NCI-H1105 treated with DMSO at 0.1 percent for 48 hours (cell line): ENCODE measurements at regions not wholly inside any gene's neighbourhood (a gene's known extent, or its start where the extent isn't known, plus 50 kb on each side); places are given as distances from the start of the nearest gene placed in this dataset.
"Not testable (repeated sequence)": the region's sequence is repeated elsewhere in the genome, so short reads cannot be mapped to it uniquely, and the experiment has no call there.

Experiments used
- DNase-seq: peaks from one replicate; lab custom pipeline; 2025; lab: John Stamatoyannopoulos, UW

GRCh38 chr1:189522441-189522840 is 955.2 kb downstream of the BRINP3 start:
- DNase-seq: no peak

GRCh38 chr1:189524501-189524900 is 953.2 kb downstream of the BRINP3 start:
- DNase-seq: no peak

GRCh38 chr1:189530162-189530561 is 947.5 kb downstream of the BRINP3 start:
- DNase-seq: no peak

GRCh38 chr1:189538271-189538670 is 939.4 kb downstream of the BRINP3 start:
- DNase-seq: no peak

DNA sequence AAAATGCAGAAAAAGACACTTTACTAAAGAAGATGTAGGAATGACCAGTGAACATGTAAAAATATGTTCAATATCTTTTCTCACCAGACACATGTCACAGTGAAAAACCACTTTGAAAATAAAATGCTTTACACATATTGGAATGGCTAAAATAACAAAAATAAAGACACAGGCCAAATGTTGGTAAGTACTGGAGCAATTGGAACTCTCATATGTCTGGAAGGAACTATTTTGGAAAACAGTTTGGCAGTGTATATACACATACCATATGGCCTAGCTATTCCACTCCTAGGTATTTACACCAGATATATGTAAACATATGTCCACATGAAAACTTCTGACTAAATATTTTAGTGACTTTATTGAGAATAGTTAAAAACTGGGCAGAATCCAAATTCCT is 927.2 kb downstream of the BRINP3 start:
- DNase-seq: no peak

GRCh38 chr1:189563784-189564183 is 913.9 kb downstream of the BRINP3 start:
- DNase-seq: no peak

DNA sequence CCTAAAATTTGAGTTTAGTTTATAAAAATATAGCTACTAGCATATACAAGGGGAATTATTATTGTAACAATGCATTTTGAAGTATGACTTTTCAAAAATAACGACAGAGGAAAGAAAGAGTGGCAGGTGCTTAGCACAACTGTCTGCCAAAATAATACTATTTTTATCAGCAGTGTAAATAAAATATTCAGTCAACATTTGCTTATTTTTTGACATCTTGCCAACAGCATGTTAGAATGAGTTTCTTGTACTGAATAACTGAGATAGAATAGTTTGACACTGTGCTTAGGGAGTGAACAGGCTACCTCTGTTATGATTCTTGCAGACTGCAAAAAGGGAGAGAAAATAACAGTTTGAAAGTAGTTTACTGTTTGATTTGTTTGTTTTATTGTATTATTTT is 909.8 kb downstream of the BRINP3 start:
- peak; percentile 64 for DNase-seq

DNA sequence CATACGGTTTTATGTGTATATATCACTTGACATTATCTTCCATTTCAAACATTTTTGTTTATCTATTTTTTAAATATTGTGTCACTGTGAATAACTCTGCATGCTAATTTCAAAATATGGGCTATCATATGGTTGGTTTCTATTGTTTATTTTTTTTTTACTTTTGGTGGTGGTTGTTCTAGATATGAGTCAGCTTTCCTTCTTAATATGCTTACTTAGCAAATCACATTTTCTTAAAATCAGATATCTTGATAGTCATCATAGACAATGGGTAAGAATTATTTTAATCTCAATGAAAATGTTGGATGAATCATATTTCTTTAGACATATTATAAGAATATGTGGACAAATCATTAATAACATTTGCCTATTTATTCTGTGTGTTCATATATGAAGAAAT is 881.5 kb downstream of the BRINP3 start:
- DNase-seq: no peak

GRCh38 chr1:189597083-189597482 is 880.6 kb downstream of the BRINP3 start:
- DNase-seq: peak; percentile 98

DNA sequence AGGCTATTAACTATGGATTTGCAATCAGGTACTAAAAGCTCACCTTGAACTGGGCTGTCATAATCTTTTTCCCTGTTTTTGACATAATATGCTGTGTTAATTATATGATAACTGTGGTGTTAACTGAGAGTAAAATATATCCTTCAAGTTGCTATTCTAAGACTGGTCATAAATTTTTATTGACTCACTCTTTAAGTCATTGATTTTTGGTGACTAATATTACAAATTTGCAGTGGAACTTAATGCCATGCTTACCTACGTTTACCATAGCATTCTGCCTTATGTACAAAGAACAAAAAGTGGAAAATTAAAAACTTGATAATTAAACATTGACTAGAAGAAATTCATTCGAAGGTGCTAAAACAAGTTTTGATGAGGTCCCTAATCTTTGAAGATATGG is 872.4 kb downstream of the BRINP3 start:
- DNase-seq: no peak

DNA sequence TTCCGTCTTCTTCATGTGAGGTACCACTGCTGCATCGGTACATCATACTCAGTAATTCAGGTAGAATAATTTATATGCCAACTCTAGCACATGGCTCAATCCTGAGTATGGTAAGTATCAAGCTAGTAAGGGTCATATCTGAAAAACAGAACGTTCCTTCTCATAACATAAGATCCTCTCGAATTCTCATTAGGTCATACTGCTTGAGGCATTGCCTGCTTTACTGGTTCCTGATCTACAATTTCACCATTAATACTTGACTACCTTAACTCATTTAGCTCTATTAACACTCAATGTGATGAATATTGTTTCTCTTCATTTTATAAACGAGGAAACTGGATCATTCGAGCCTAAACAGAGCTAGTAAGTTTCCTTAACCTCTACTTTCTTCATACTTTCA is 871.6 kb downstream of the BRINP3 start:
- DNase-seq: no peak

DNA sequence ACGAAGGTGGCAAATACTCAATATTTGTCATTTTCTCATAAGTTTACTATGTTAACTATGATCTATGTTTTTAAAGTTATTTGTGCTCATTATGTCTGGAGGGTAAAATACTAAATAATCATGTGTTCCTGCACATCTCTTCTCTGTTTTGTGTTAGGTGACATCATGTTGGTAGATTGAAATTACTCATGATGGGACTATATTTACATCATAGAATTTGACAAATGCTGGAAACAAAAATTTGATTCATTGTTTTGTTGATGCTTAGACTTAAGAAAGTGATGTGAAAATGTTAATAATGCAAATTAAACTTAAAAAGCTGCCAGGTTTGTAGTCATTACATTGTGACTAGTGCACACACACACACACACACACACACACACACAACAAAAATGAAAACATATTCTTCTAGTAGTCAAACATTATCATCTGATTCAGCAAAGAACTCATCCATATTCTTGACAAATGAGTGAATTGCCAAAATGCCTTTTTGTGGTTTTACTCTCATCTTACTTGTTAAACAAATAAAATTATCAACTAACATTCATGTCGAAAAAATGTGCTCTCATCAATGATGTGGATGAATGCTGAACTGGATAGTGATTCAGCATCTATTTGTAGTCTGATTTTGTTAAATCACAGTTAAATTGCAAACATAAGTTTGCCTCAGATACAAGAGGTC is 870.7 kb downstream of the BRINP3 start:
- DNase-seq: no peak

DNA sequence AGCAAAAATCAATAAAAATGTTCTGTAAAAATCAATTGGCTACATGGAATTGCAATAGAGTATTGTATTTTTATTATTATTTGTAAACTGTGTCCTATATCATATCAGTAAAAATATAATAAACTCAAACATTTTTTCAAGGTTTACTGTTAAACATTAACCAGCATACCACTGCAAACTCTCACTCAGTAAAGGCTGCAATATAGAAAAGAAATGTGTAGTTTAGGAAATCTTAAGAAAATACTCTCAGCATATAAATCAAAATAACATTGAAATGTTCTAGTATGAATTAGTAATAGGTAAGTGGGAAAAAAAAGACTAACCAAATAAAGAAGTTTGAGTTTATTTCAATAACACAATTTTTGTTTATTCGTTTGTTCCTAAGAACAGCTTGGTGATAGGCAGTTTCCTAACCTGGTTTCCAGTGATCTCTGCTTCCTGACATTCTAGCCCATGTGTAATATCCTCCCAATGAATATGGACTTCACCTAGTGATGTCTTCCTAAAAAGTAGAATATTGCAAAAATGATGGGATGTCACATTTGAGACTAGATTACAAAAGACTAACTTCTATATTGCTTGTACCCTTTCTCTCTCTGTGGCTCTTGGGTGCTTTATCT is 870.1 kb downstream of the BRINP3 start:
- no peak for DNase-seq

- DNase-seq: no peak
Observed at GRCh38 chr1:189609167-189609566, 868.5 kb downstream of the BRINP3 start.

DNA sequence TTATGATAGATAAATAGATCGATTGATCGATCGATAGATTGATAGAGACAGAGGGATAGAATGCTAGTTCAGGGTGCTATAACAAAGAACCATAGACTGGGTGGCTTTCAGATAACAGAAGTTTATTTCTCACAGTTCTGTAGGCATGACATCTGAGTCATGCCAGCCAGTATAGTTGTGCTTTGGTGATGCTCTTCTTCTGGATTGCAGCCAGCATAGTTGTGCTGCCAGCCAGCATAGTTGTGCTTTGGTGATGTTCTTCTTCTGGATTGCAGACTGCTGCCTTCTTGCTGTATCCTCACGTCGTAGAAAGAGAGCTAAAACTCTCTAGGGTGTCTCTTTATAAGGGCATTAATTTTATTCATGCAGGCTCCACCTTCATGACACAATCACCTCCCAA is 860.8 kb downstream of the BRINP3 start:
- no peak for DNase-seq

- DNase-seq: peak; percentile 19
Observed at GRCh38 chr1:189619682-189620332, 857.9 kb downstream of the BRINP3 start.

GRCh38 chr1:189620471-189620870 is 857.2 kb downstream of the BRINP3 start:
- DNase-seq: no peak

DNA sequence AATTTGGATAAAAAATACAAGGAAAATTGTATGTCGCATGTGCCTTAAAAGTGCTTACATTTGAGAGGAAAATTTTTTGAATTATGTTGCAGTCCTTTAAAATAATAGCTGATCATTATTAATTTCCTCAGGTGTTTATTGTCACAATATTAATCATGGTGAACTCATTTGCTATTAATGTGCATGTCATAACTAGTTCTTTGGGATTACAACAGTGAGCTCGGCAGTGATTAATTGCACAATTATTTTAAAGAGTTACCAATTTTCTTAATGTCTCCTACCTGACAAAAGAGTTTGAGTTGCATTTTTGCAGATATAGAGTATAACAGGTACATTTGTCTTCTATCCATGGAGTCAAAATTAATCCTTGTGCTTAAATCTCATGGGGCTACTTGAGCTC is 854.3 kb downstream of the BRINP3 start:
- peak; percentile 8 for DNase-seq

GRCh38 chr1:189627427-189627826 is 850.2 kb downstream of the BRINP3 start:
- DNase-seq: no peak

DNA sequence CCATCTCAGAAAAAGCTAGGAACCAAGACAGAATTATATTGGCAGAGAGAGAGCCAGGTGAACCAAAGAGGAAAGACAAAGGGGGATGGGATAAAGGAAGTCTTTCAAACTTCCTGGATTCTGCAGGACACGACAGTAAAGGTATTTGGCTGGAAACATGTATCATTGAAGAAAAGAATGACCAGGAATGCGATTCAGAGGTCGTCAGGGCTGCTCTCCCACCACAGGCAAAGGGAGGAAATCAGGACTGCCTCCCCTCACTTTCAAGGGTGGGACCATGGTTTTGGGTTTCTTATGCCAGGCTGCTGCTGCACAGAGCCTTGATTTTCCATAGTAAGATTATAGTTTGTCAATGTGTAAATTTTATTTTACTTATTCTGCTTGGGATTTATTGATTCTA is 848.8 kb downstream of the BRINP3 start:
- no peak for DNase-seq

DNA sequence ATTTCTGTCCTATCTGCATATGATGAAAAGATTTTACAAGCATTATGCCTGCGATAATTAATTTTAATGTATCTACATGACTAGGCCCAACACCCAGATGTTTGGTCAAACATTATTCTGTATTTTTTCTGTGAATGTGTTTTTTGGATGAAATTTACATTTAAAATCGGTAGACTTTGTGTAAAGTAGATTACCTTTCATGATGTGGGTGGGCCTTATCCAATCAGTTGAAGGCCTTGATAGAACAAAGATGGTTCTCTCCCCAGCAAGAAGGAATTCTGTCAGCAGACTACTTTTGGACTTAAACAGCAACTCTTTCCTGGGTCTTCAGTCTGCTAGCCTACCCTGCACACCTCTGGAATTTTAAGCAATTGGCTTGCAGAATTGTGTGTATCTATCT is 844.0 kb downstream of the BRINP3 start:
- no peak for DNase-seq

- no peak for DNase-seq
Observed at GRCh38 chr1:189637041-189637440, 840.6 kb downstream of the BRINP3 start.

GRCh38 chr1:189644156-189644555 is 833.5 kb downstream of the BRINP3 start:
- not testable (repeated sequence) for DNase-seq

- DNase-seq: no peak
Observed at GRCh38 chr1:189644970-189645369, 832.7 kb downstream of the BRINP3 start.
